Panc1 (cell line): ENCODE measurements at regions not wholly inside any gene's neighbourhood (a gene's known extent, or its start where the extent isn't known, plus 50 kb on each side); places are given as distances from the start of the nearest gene placed in this dataset.

Source experiments
- TCF7L2 ChIP-seq: IDR thresholded peaks from 2 replicates; pipeline ENCODE4 v1.6.1; 2011; ENCODE audit warnings: mild to moderate bottlenecking, low read depth, low read length, inconsistent platforms
- TF ChIP-seq, protein P1 (sequence below): fragments of 450-650 bp; IDR thresholded peaks from 2 replicates; pipeline ENCODE4 v1.5.1; 2017; ENCODE audit warnings: mild to moderate bottlenecking

DNA sequence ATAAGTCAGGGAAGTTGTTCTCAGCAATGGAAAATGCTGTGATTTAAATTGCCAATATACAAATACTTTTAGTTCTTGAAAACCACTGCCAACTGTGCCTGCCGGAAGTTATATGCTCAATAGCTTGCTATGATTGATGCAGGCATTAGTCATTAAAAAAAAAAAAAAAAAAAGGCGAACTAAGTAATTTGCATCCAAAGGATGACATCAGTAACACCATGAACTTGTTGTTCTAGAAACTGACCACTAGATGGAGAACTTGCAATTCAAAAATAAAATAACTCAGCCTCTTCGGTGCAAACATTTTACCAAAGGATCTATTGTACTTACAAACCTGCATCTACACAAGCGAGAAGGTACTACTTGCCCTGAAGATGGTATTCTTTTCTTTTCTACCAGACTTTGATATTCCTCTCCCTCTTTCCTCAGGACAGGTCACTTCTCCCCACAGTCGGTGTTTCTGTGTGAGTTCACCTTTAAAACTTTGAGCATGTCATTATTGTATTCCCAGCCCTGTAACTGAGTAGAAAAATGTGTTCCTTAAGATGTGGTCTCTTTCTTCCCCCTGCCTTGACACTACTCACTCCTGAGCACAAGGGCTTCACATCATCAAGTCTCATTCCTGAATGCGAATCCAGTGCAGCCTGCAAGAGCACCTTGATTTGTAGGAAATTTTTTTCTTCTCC, 115.0 kb upstream of the VEPH1 start:
- TF ChIP-seq, protein P1, sequence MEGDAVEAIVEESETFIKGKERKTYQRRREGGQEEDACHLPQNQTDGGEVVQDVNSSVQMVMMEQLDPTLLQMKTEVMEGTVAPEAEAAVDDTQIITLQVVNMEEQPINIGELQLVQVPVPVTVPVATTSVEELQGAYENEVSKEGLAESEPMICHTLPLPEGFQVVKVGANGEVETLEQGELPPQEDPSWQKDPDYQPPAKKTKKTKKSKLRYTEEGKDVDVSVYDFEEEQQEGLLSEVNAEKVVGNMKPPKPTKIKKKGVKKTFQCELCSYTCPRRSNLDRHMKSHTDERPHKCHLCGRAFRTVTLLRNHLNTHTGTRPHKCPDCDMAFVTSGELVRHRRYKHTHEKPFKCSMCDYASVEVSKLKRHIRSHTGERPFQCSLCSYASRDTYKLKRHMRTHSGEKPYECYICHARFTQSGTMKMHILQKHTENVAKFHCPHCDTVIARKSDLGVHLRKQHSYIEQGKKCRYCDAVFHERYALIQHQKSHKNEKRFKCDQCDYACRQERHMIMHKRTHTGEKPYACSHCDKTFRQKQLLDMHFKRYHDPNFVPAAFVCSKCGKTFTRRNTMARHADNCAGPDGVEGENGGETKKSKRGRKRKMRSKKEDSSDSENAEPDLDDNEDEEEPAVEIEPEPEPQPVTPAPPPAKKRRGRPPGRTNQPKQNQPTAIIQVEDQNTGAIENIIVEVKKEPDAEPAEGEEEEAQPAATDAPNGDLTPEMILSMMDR: peak; percentile 75; the same call in 1 of the 2 replicates
- TF ChIP-seq TCF7L2: no peak
